ENCODE measurements at regions not wholly inside any gene's neighbourhood (a gene's known extent, or its start where the extent isn't known, plus 50 kb on each side); places are given as distances from the start of the nearest gene placed in this dataset.
"Not testable (repeated sequence)": the region's sequence is repeated elsewhere in the genome, so short reads cannot be mapped to it uniquely, and the experiment has no call there.

DNA sequence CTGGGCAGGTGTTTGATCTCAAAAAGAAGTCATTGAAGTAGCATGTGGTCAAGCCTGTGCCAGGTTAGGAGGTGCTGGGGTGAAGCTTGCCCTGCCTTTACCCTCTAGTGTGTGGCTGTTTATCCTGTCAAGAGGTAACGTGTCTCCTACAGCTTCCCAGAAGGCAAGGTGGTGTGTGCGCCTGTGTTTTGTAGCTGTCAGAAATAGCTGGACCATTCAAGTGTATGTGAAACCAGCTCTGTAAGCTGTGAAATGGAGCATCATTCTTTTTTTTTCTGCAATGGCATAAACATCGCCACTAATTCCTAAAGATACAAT lies 155.1 kb downstream of the BCL2L11 start:
- TF ChIP-seq POLR2AphosphoS5 (IDR thresholded peaks at IDR 0.05; ENCODE audit: low read depth, low read length); TCF7L2 (IDR thresholded peaks at IDR 0.05; ENCODE audit: low read depth, low read length); SIN3A (IDR thresholded peaks at IDR 0.05; ENCODE audit: borderline replicate concordance, insufficient read depth, low read depth, low read length): not testable (repeated sequence)
- TF ChIP-seq, protein P1, sequence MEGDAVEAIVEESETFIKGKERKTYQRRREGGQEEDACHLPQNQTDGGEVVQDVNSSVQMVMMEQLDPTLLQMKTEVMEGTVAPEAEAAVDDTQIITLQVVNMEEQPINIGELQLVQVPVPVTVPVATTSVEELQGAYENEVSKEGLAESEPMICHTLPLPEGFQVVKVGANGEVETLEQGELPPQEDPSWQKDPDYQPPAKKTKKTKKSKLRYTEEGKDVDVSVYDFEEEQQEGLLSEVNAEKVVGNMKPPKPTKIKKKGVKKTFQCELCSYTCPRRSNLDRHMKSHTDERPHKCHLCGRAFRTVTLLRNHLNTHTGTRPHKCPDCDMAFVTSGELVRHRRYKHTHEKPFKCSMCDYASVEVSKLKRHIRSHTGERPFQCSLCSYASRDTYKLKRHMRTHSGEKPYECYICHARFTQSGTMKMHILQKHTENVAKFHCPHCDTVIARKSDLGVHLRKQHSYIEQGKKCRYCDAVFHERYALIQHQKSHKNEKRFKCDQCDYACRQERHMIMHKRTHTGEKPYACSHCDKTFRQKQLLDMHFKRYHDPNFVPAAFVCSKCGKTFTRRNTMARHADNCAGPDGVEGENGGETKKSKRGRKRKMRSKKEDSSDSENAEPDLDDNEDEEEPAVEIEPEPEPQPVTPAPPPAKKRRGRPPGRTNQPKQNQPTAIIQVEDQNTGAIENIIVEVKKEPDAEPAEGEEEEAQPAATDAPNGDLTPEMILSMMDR (IDR thresholded peaks at IDR 0.05): not testable (repeated sequence)
- TF ChIP-seq, protein P2, sequence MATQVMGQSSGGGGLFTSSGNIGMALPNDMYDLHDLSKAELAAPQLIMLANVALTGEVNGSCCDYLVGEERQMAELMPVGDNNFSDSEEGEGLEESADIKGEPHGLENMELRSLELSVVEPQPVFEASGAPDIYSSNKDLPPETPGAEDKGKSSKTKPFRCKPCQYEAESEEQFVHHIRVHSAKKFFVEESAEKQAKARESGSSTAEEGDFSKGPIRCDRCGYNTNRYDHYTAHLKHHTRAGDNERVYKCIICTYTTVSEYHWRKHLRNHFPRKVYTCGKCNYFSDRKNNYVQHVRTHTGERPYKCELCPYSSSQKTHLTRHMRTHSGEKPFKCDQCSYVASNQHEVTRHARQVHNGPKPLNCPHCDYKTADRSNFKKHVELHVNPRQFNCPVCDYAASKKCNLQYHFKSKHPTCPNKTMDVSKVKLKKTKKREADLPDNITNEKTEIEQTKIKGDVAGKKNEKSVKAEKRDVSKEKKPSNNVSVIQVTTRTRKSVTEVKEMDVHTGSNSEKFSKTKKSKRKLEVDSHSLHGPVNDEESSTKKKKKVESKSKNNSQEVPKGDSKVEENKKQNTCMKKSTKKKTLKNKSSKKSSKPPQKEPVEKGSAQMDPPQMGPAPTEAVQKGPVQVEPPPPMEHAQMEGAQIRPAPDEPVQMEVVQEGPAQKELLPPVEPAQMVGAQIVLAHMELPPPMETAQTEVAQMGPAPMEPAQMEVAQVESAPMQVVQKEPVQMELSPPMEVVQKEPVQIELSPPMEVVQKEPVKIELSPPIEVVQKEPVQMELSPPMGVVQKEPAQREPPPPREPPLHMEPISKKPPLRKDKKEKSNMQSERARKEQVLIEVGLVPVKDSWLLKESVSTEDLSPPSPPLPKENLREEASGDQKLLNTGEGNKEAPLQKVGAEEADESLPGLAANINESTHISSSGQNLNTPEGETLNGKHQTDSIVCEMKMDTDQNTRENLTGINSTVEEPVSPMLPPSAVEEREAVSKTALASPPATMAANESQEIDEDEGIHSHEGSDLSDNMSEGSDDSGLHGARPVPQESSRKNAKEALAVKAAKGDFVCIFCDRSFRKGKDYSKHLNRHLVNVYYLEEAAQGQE (IDR thresholded peaks at IDR 0.05; ENCODE audit: insufficient read depth in 1 of 2, low read depth in 2 of 2, low read length in 1 of 2): not testable (repeated sequence)
